ENCODE measurements at regions not wholly inside any gene's neighbourhood (a gene's known extent, or its start where the extent isn't known, plus 50 kb on each side); places are given as distances from the start of the nearest gene placed in this dataset.

DNA sequence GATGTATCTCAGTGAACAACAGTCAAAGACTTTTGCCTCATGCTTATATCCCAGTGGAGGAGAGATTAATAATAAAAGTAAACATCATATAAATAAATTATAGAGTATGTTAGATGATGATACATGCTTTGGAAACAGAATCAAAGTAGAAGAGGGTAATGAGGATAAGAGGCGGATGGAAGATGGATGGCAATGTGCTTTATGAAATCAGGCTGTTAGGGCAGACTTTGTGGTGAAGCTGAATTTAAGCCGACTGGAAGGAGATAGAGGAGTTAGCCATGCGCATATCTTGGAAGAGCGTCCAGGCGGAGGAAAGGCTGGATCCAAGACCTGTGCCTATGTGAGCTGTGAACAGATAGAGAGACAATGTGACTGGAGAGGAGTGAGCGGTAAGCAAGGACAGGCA, 74.9 kb upstream of the GUCY1A1 start:
- TF ChIP-seq, protein P1, sequence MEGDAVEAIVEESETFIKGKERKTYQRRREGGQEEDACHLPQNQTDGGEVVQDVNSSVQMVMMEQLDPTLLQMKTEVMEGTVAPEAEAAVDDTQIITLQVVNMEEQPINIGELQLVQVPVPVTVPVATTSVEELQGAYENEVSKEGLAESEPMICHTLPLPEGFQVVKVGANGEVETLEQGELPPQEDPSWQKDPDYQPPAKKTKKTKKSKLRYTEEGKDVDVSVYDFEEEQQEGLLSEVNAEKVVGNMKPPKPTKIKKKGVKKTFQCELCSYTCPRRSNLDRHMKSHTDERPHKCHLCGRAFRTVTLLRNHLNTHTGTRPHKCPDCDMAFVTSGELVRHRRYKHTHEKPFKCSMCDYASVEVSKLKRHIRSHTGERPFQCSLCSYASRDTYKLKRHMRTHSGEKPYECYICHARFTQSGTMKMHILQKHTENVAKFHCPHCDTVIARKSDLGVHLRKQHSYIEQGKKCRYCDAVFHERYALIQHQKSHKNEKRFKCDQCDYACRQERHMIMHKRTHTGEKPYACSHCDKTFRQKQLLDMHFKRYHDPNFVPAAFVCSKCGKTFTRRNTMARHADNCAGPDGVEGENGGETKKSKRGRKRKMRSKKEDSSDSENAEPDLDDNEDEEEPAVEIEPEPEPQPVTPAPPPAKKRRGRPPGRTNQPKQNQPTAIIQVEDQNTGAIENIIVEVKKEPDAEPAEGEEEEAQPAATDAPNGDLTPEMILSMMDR (IDR thresholded peaks at IDR 0.05): no peak
- no peak for TF ChIP-seq POLR2A (IDR thresholded peaks at IDR 0.05)

Measured in gastroesophageal sphincter (tissue), 3 donors.